Hepatocyte (in vitro differentiated cells): ENCODE measurements at regions not wholly inside any gene's neighbourhood (a gene's known extent, or its start where the extent isn't known, plus 50 kb on each side); places are given as distances from the start of the nearest gene placed in this dataset.

Experiments used
- DNase-seq: peaks from one replicate; pipeline ENCODE4 v3.0.0-alpha.2; 2016; ENCODE audit warnings: low spot score
- H2AFZ ChIP-seq: fragments of 200-600 bp; sonication (generic); 2 replicates; pipeline ENCODE4 v1.6.0; 2016; ENCODE audit warnings: antibody characterized with exemption, mild to moderate bottlenecking
- H3K27ac ChIP-seq: fragments of 200-600 bp; sonication (generic); 2 replicates; pipeline ENCODE4 v1.5.1; 2016; ENCODE audit warnings: mild to moderate bottlenecking
- H3K27me3 ChIP-seq: fragments of 200-600 bp; sonication (generic); 2 replicates; pipeline ENCODE4 v1.6.1; 2016
- H3K36me3 ChIP-seq: fragments of 200-600 bp; sonication (generic); replicated peaks from 2 replicates; pipeline ENCODE4 v1.5.1; 2016; ENCODE audit warnings: low read depth; ENCODE audit not compliant: insufficient read depth
- H3K4me1 ChIP-seq: fragments of 200-600 bp; sonication (generic); 2 replicates; pipeline ENCODE4 v1.5.1; 2016; ENCODE audit warnings: mild to moderate bottlenecking, moderate library complexity; ENCODE audit not compliant: insufficient read depth
- H3K4me2 ChIP-seq: fragments of 200-600 bp; sonication (generic); 2 replicates; pipeline ENCODE4 v1.6.0; 2016
- H3K4me3 ChIP-seq: fragments of 200-600 bp; sonication (generic); 2 replicates; pipeline ENCODE4 v1.5.1; 2016; ENCODE audit warnings: mild to moderate bottlenecking
- H3K79me2 ChIP-seq: fragments of 200-600 bp; sonication (generic); 2 replicates; pipeline ENCODE4 v1.6.0; 2017; ENCODE audit warnings: mild to moderate bottlenecking
- H3K9me2 ChIP-seq: fragments of 200-600 bp; sonication (generic); replicated peaks from 2 replicates; pipeline ENCODE4 v1.6.0; 2017; ENCODE audit warnings: mild to moderate bottlenecking; ENCODE audit not compliant: insufficient read depth
- H3K9me3 ChIP-seq: fragments of 200-600 bp; sonication (generic); 2 replicates; pipeline ENCODE4 v1.5.1; 2016; ENCODE audit warnings: low read depth, mild to moderate bottlenecking
- H4K20me1 ChIP-seq: fragments of 200-600 bp; sonication (generic); 2 replicates; pipeline ENCODE4 v1.6.0; 2016; ENCODE audit warnings: mild to moderate bottlenecking; ENCODE audit not compliant: insufficient read depth, poor library complexity, severe bottlenecking
- CTCF ChIP-seq: fragments of 200-600 bp; sonication (generic); IDR thresholded peaks from 2 replicates; pipeline ENCODE4 v1.5.1; 2016; ENCODE audit warnings: antibody characterized with exemption, mild to moderate bottlenecking; ENCODE audit not compliant: poor library complexity
- EZH2 ChIP-seq: fragments of 200-600 bp; sonication (generic); IDR thresholded peaks from 2 replicates; pipeline ENCODE4 v1.6.1; 2016; ENCODE audit warnings: antibody characterized with exemption, mild to moderate bottlenecking, borderline replicate concordance
- EZH2phosphoT487 ChIP-seq: fragments of 200-600 bp; sonication (generic); IDR thresholded peaks from one replicate; pipeline ENCODE4 v1.6.1; 2018; ENCODE audit warnings: antibody characterized with exemption, mild to moderate bottlenecking, low read depth, moderate library complexity; ENCODE audit not compliant: unreplicated experiment, severe bottlenecking
- WGBS: methylation state at CpG from one replicate; pipeline ENCODE4 v1.1.6; 2016; ENCODE audit warnings: low lambda C conversion rate; ENCODE audit errors: missing lambda C conversion rate; 5-methylcytosine and 5-hydroxymethylcytosine counted together

- Histone ChIP-seq H3K9me3 (no peaks in the 10 kb centered on the region), H3K4me1 (no peaks in the 10 kb centered on the region), H4K20me1 (no peaks in the 10 kb centered on the region), H2AFZ (no peak overlapping the region), H3K4me3 (no peak overlapping the region), H3K4me2 (no peak overlapping the region), H3K9me2 (no peaks in the 10 kb centered on the region), H3K36me3 (no peaks in the 10 kb centered on the region), H3K27ac (no peak overlapping the region), H3K27me3 (no peaks in the 10 kb centered on the region), H3K79me2 (no peaks in the 10 kb centered on the region)
- 96% methylated on average over 8 of the region's 8 CpGs for WGBS
- no peak for DNase-seq
- TF ChIP-seq CTCF (no peak), EZH2phosphoT487 (no peak), EZH2 (no peak)
Observed at GRCh38 chr1:233738396-233738795, 124.5 kb downstream of the KCNK1 start.

- no peaks in the 10 kb centered on the region for H3K9me3 ChIP-seq
- H4K20me1 ChIP-seq: no peaks in the 10 kb centered on the region
- TF ChIP-seq EZH2 (no peak), CTCF (no peak), EZH2phosphoT487 (no peak)
- no peaks in the 10 kb centered on the region for H3K9me2 ChIP-seq
- H3K79me2 ChIP-seq: no peaks in the 10 kb centered on the region
- no peaks in the 10 kb centered on the region for H3K36me3 ChIP-seq
- WGBS: 89% methylated on average over 14 of the region's 14 CpGs
- H2AFZ ChIP-seq: no peak overlapping the region
- H3K27ac ChIP-seq: no peak overlapping the region
- DNase-seq: no peak
- no peaks in the 10 kb centered on the region for H3K4me1 ChIP-seq
- H3K27me3 ChIP-seq: no peaks in the 10 kb centered on the region
- H3K4me2 ChIP-seq: no peak overlapping the region
- H3K4me3 ChIP-seq: no peak overlapping the region
Observed at GRCh38 chr1:233738850-233739249, 124.9 kb downstream of the KCNK1 start.

- WGBS: 22% methylated on average over 3 of the region's 3 CpGs
Observed at GRCh38 chr1:233744779-233745513, 131.0 kb downstream of the KCNK1 start.

More at GRCh38 chr1:233744779-233745513, 131.0 kb downstream of the KCNK1 start:
- Histone ChIP-seq H3K4me2 (no peak overlapping the region), H3K27me3 (no peaks in the 10 kb centered on the region), H3K4me1 (no peaks in the 10 kb centered on the region), H3K27ac (no peak overlapping the region), H3K79me2 (no peaks in the 10 kb centered on the region), H2AFZ (no peak overlapping the region), H4K20me1 (no peaks in the 10 kb centered on the region), H3K9me2 (no peaks in the 10 kb centered on the region), H3K4me3 (no peak overlapping the region), H3K9me3 (no peaks in the 10 kb centered on the region), H3K36me3 (no peaks in the 10 kb centered on the region)
- DNase-seq: no peak
- TF ChIP-seq EZH2phosphoT487 (no peak), EZH2 (no peak), CTCF (no peak)
